CD14-positive monocyte (primary cell): ENCODE measurements at regions not wholly inside any gene's neighbourhood (a gene's known extent, or its start where the extent isn't known, plus 50 kb on each side); places are given as distances from the start of the nearest gene placed in this dataset.

Experiments
- DNase-seq, 3 donors: peaks; one replicate each; pipeline ENCODE4 v3.0.0-alpha.2; 2011 to 2022
- H2AFZ ChIP-seq: 2 replicates; pipeline ENCODE4 v1.6.0; 2012; ENCODE audit warnings: mild to moderate bottlenecking, low read depth, low read length, inconsistent platforms; ENCODE audit not compliant: insufficient read depth, poor library complexity, severe bottlenecking
- H3K27ac ChIP-seq, 2 donors: 1 replicate in 1 of 2; 2 replicates in 1 of 2; pipeline ENCODE4 v1.5.1; 2012 to 2013; ENCODE audit warnings: low read length in 2 of 2, control low read depth in 1 of 2, inconsistent platforms in 1 of 2, low read depth in 1 of 2, mild to moderate bottlenecking in 1 of 2
- H3K27me3 ChIP-seq, 2 donors: one replicate each; pipeline versions ENCODE4 v1.6.0 to v1.6.1; 2011 to 2013; ENCODE audit warnings: low read length in 2 of 2; ENCODE audit not compliant: control insufficient read depth in 2 of 2, insufficient read depth in 2 of 2
- H3K36me3 ChIP-seq, 2 donors: replicated peaks in 1 of 2; 1 replicate in 1 of 2; 2 replicates in 1 of 2; pipeline versions ENCODE4 v1.5.1 to v1.6.1; 2012 to 2013; ENCODE audit warnings: low read length in 2 of 2, control low read depth in 1 of 2, inconsistent platforms in 1 of 2, mild to moderate bottlenecking in 1 of 2; ENCODE audit not compliant: insufficient read depth in 2 of 2, control insufficient read depth in 1 of 2
- H3K4me1 ChIP-seq, 2 donors: 1 replicate in 1 of 2; 2 replicates in 1 of 2; pipeline versions ENCODE4 v1.5.1 to v1.6.1; 2012 to 2013; ENCODE audit warnings: low read length in 2 of 2, control low read depth in 1 of 2, inconsistent platforms in 1 of 2, mild to moderate bottlenecking in 1 of 2, moderate library complexity in 1 of 2; ENCODE audit not compliant: insufficient read depth in 2 of 2, control insufficient read depth in 1 of 2
- H3K4me2 ChIP-seq: replicated peaks from 2 replicates; pipeline ENCODE3; 2012; ENCODE audit warnings: low read length, moderate library complexity, mild to moderate bottlenecking; ENCODE audit not compliant: poor library complexity, severe bottlenecking; ENCODE audit errors: extremely low read depth
- H3K4me3 ChIP-seq, 3 experiments: fragments of 200-600 bp in 1 of 3; sonication (generic) in 1 of 3; replicated peaks in 1 of 3; 1 replicate in 2 of 3; 2 replicates in 1 of 3; pipeline ENCODE4 v1.5.1; 2011 to 2013; ENCODE audit warnings: low read length in 3 of 3, mild to moderate bottlenecking in 3 of 3, control low read depth in 2 of 3, low read depth in 2 of 3, inconsistent platforms in 1 of 3, moderate library complexity in 1 of 3
- H3K79me2 ChIP-seq: 2 replicates; pipeline ENCODE4 v1.6.0; 2012; ENCODE audit warnings: mild to moderate bottlenecking, control low read depth, inconsistent platforms, low read length, moderate library complexity; ENCODE audit not compliant: insufficient read depth
- H3K9ac ChIP-seq: 2 replicates; pipeline ENCODE4 v1.6.0; 2017; ENCODE audit warnings: low read length, mild to moderate bottlenecking; ENCODE audit not compliant: insufficient read depth, poor library complexity, severe bottlenecking
- H3K9me3 ChIP-seq, 2 donors: replicated peaks in 1 of 2; 1 replicate in 1 of 2; 2 replicates in 1 of 2; pipeline versions ENCODE4 v1.5.1 to v1.6.1; 2012 to 2013; ENCODE audit warnings: low read length in 2 of 2, control low read depth in 1 of 2; ENCODE audit not compliant: control insufficient read depth in 1 of 2, insufficient read depth in 1 of 2
- H4K20me1 ChIP-seq: 2 replicates; pipeline ENCODE4 v1.6.0; 2012; ENCODE audit warnings: mild to moderate bottlenecking, low read length, control low read depth, moderate library complexity; ENCODE audit not compliant: insufficient read depth
- H3K27ac Mint-ChIP-seq, 7 donors: one replicate each; pipeline ENCODE4 v1.8.0; 2020; ENCODE audit warnings: mild to moderate bottlenecking in 7 of 7, mixed read lengths in 7 of 7, moderate library complexity in 6 of 7, inconsistent platforms in 2 of 7
- H3K27me3 Mint-ChIP-seq, 3 donors: one replicate each; pipeline ENCODE4 v1.8.0; 2021 to 2022; ENCODE audit warnings: low read depth in 3 of 3, mild to moderate bottlenecking in 3 of 3, mixed read lengths in 3 of 3, moderate library complexity in 3 of 3, inconsistent platforms in 1 of 3
- H3K36me3 Mint-ChIP-seq, 2 donors: one replicate each; pipeline ENCODE4 v1.8.0; 2020; ENCODE audit warnings: mixed read lengths in 2 of 2, inconsistent platforms in 1 of 2, mild to moderate bottlenecking in 1 of 2
- H3K4me1 Mint-ChIP-seq: one replicate; pipeline ENCODE4 v1.8.0; 2020; ENCODE audit warnings: mild to moderate bottlenecking, mixed read lengths
- H3K4me3 Mint-ChIP-seq, 2 donors: one replicate each; pipeline ENCODE4 v1.8.0; 2020; ENCODE audit warnings: mild to moderate bottlenecking in 2 of 2, mixed read lengths in 2 of 2, moderate library complexity in 1 of 2
- H3K9me3 Mint-ChIP-seq, 7 donors: one replicate each; pipeline ENCODE4 v1.8.0; 2020 to 2022; ENCODE audit warnings: mixed read lengths in 7 of 7, mild to moderate bottlenecking in 6 of 7, moderate library complexity in 6 of 7, inconsistent platforms in 2 of 7
- CTCF ChIP-seq: fragments of 200-600 bp; IDR thresholded peaks from one replicate; pipeline ENCODE4 v1.8.0; 2022; ENCODE audit warnings: antibody characterized with exemption, mild to moderate bottlenecking
- WGBS: methylation state at CpG from one replicate; pipeline ENCODE4 v1.1.5; 2013; ENCODE audit warnings: missing lambda C conversion rate; ENCODE audit not compliant: insufficient coverage; 5-methylcytosine and 5-hydroxymethylcytosine counted together
- intact Hi-C, 2 donors: fragments of 100-400 bp; cut with micrococcal nuclease; formaldehyde crosslinking; loops; one replicate each; pipeline versions ENCODE4 v1.15.0 to v1.15.1; 2023

- H3K27ac Mint-ChIP-seq: no peak overlapping the region
- no peaks in the 10 kb centered on the region for H4K20me1 ChIP-seq
- no peak for DNase-seq
- H3K4me1 Mint-ChIP-seq: peaks cover 4% of the 10 kb centered on the region
- H3K4me3 ChIP-seq: no peak overlapping the region
- no peak overlapping the region for H3K9ac ChIP-seq
- H3K9me3 ChIP-seq: no peaks in the 10 kb centered on the region
- H3K27ac ChIP-seq: no peak overlapping the region
- peaks cover 3 to 11% (median 3%) of the 10 kb centered on the region in 3 donors for H3K27me3 Mint-ChIP-seq
- peaks cover 0 to 3% of the 10 kb centered on the region in 2 donors for H3K27me3 ChIP-seq
- no peak overlapping the region for H3K4me3 Mint-ChIP-seq
- TF ChIP-seq CTCF: no peak
- H3K4me1 ChIP-seq: no peaks in the 10 kb centered on the region
- H3K9me3 Mint-ChIP-seq: peaks cover 0 to 2% (median 0%) of the 10 kb centered on the region in 7 donors
- no peaks in the 10 kb centered on the region for H3K79me2 ChIP-seq
- H3K4me2 ChIP-seq: no peak overlapping the region
- H2AFZ ChIP-seq: no peak overlapping the region
- intact Hi-C loops: no loop called here
- H3K36me3 Mint-ChIP-seq: no peaks in the 10 kb centered on the region
- 100% methylated on average over 2 of the region's 4 CpGs for WGBS
- H3K36me3 ChIP-seq: no peaks in the 10 kb centered on the region
Observed at GRCh38 chr3:117600666-117601065, 891.1 kb downstream of the TUSC7 start.

DNA sequence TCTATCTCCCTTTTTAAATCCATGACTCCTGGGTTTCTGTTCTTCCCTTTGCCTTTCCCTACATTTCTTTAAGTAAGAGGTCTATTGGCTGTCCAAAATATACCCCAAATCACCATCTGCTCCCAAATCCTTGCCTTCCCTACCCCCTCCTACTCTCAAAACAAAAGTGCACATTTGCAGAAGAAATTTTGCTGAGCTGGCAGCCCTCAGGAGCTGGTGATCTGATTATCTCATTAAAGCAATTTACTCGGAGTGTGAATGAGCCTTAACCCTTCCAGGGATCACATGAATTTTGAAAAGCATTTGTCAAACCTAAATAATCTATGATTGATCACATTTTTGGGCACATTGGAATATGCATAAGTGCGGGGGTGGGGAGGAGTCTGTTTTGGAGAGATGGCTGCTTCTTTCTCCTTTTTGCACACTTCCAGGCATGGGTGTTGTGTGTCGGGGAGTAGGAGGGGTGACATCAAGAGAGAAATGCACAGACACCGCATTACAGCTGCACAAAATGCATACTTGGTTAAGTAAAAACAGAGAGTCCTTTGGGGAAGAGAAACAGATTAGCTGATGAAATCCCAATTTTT lies 892.6 kb downstream of the TUSC7 start:
- Histone ChIP-seq H3K27me3 (peaks cover 0 to 3% of the 10 kb centered on the region in 2 donors), H3K9ac (no peak overlapping the region), H3K36me3 (no peaks in the 10 kb centered on the region), H3K79me2 (no peaks in the 10 kb centered on the region), H3K4me3 (no peak overlapping the region), H3K4me1 (no peaks in the 10 kb centered on the region), H3K4me2 (no peak overlapping the region), H3K9me3 (no peaks in the 10 kb centered on the region), H2AFZ (no peak overlapping the region), H3K27ac (no peak overlapping the region), H4K20me1 (no peaks in the 10 kb centered on the region)
- H3K9me3 Mint-ChIP-seq: peaks cover 0 to 2% (median 0%) of the 10 kb centered on the region in 7 donors
- H3K27ac Mint-ChIP-seq: no peak overlapping the region
- H3K4me3 Mint-ChIP-seq: no peak overlapping the region
- no peak for DNase-seq
- WGBS: no CpG with 5 or more reads among the region's 4 CpGs
- no peak for TF ChIP-seq CTCF
- no peaks in the 10 kb centered on the region for H3K36me3 Mint-ChIP-seq
- peaks cover 0 to 6% (median 3%) of the 10 kb centered on the region in 3 donors for H3K27me3 Mint-ChIP-seq
- intact Hi-C loops: no loop called here
- peaks cover 4% of the 10 kb centered on the region for H3K4me1 Mint-ChIP-seq
